H9 (cell line): ENCODE measurements at regions not wholly inside any gene's neighbourhood (a gene's known extent, or its start where the extent isn't known, plus 50 kb on each side); places are given as distances from the start of the nearest gene placed in this dataset.

Source experiments
- DNase-seq: peaks from one replicate; pipeline ENCODE4 v3.0.0-alpha.2; 2017
- H2AFZ ChIP-seq: one replicate; pipeline ENCODE4 v1.6.1; 2013; ENCODE audit warnings: mild to moderate bottlenecking, low read length, control low read depth, moderate library complexity
- H2AK5ac ChIP-seq: 2 replicates; pipeline ENCODE4 v1.6.1; 2013; ENCODE audit warnings: low read length, control low read depth, mixed read lengths; ENCODE audit not compliant: insufficient read length
- H2BK120ac ChIP-seq: one replicate; pipeline ENCODE4 v1.6.1; 2013; ENCODE audit warnings: low read depth, mild to moderate bottlenecking, low read length, control low read depth, inconsistent platforms; ENCODE audit not compliant: poor library complexity, severe bottlenecking
- H2BK12ac ChIP-seq: 2 replicates; pipeline ENCODE4 v1.6.1; 2013; ENCODE audit warnings: low read length, control low read depth, mixed read lengths, low read depth; ENCODE audit not compliant: insufficient read length
- H2BK15ac ChIP-seq: 2 replicates; pipeline ENCODE4 v1.6.1; 2013; ENCODE audit warnings: low read depth, low read length, control low read depth
- H2BK20ac ChIP-seq: one replicate; pipeline ENCODE4 v1.6.1; 2013; ENCODE audit warnings: low read depth, mild to moderate bottlenecking, low read length, control low read depth, inconsistent platforms; ENCODE audit not compliant: poor library complexity, severe bottlenecking
- H2BK5ac ChIP-seq: 2 replicates; pipeline ENCODE4 v1.6.1; 2013; ENCODE audit warnings: low read length, control low read depth, mixed read lengths; ENCODE audit not compliant: insufficient read length
- H3K14ac ChIP-seq: 2 replicates; pipeline ENCODE4 v1.6.1; 2013; ENCODE audit warnings: low read length, control low read depth; ENCODE audit not compliant: insufficient read depth
- H3K18ac ChIP-seq: 2 replicates; pipeline ENCODE4 v1.6.1; 2013; ENCODE audit warnings: low read depth, mild to moderate bottlenecking, mixed read lengths, low read length, control low read depth; ENCODE audit not compliant: insufficient read length
- H3K23ac ChIP-seq: 2 replicates; pipeline ENCODE4 v1.6.1; 2013; ENCODE audit warnings: low read length, control low read depth, mixed read lengths, low read depth; ENCODE audit not compliant: insufficient read length
- H3K23me2 ChIP-seq: 2 replicates; pipeline ENCODE4 v1.6.1; 2013; ENCODE audit warnings: low read depth, mild to moderate bottlenecking, mixed read lengths, low read length, control low read depth; ENCODE audit not compliant: insufficient read length, poor library complexity, severe bottlenecking
- H3K27ac ChIP-seq: 2 replicates; pipeline ENCODE4 v1.5.1; 2013; ENCODE audit warnings: low read length, control low read depth, mixed read lengths, low read depth; ENCODE audit not compliant: insufficient read length
- H3K27me3 ChIP-seq: 2 replicates; pipeline ENCODE4 v1.6.1; 2013; ENCODE audit warnings: low read length, control low read depth, inconsistent platforms; ENCODE audit not compliant: insufficient read depth
- H3K4ac ChIP-seq: 2 replicates; pipeline ENCODE4 v1.6.1; 2013; ENCODE audit warnings: low read depth, mild to moderate bottlenecking, control low read depth, inconsistent platforms, low read length, moderate library complexity
- H3K4me1 ChIP-seq: 2 replicates; pipeline ENCODE4 v1.6.1; 2013; ENCODE audit warnings: low read length, control low read depth, inconsistent platforms; ENCODE audit not compliant: insufficient read depth
- H3K4me2 ChIP-seq: 2 replicates; pipeline ENCODE4 v1.6.1; 2013; ENCODE audit warnings: low read length, control low read depth, mixed read lengths; ENCODE audit not compliant: insufficient read length, insufficient read depth
- H3K56ac ChIP-seq: 2 replicates; pipeline ENCODE4 v1.6.1; 2013; ENCODE audit warnings: low read depth, mild to moderate bottlenecking, mixed read lengths, low read length, control low read depth; ENCODE audit not compliant: insufficient read length
- H3K79me1 ChIP-seq: 2 replicates; pipeline ENCODE4 v1.6.1; 2013; ENCODE audit warnings: low read depth, mild to moderate bottlenecking, moderate library complexity, low read length, control low read depth, inconsistent platforms; ENCODE audit not compliant: insufficient read depth, poor library complexity, severe bottlenecking
- H3K79me2 ChIP-seq: 2 replicates; pipeline ENCODE4 v1.6.1; 2013; ENCODE audit warnings: low read length, control low read depth, inconsistent platforms; ENCODE audit not compliant: insufficient read depth
- H3K9ac ChIP-seq: 2 replicates; pipeline ENCODE4 v1.6.1; 2013; ENCODE audit warnings: low read length, control low read depth, mixed read lengths; ENCODE audit not compliant: insufficient read length; ENCODE audit errors: extremely low read depth
- H3K9me3 ChIP-seq: one replicate; pipeline ENCODE4 v1.6.1; 2013; ENCODE audit warnings: low read depth, low read length, inconsistent platforms; ENCODE audit not compliant: control insufficient read depth
- H3T11ph ChIP-seq: one replicate; pipeline ENCODE4 v1.6.1; 2013; ENCODE audit warnings: mild to moderate bottlenecking, low read length, control low read depth, inconsistent platforms
- H4K20me1 ChIP-seq: one replicate; pipeline ENCODE4 v1.6.1; 2013; ENCODE audit not compliant: control insufficient read depth, insufficient read length, insufficient read depth
- H4K5ac ChIP-seq: 2 replicates; pipeline ENCODE4 v1.6.1; 2013; ENCODE audit warnings: low read depth, mild to moderate bottlenecking, mixed read lengths, low read length, control low read depth; ENCODE audit not compliant: insufficient read length
- H4K8ac ChIP-seq: replicated peaks from 2 replicates; pipeline ENCODE4 v1.6.1; 2013; ENCODE audit warnings: low read length, control low read depth, mixed read lengths, low read depth; ENCODE audit not compliant: insufficient read length
- H4K91ac ChIP-seq: 2 replicates; pipeline ENCODE4 v1.6.1; 2013; ENCODE audit warnings: low read depth, mild to moderate bottlenecking, moderate library complexity, mixed read lengths, low read length, control low read depth; ENCODE audit not compliant: insufficient read length
- H3K27ac Mint-ChIP-seq, 3 experiments: 2 replicates in 2 of 3; 3 replicates in 1 of 3; pipeline ENCODE4 v1.8.0; 2020 to 2021; ENCODE audit warnings: mixed read lengths in 3 of 3, mild to moderate bottlenecking in 1 of 3, moderate library complexity in 1 of 3
- H3K27me3 Mint-ChIP-seq: 2 replicates; pipeline ENCODE4 v1.8.0; 2021; ENCODE audit warnings: low read depth, mild to moderate bottlenecking, moderate library complexity, mixed read lengths
- H3K36me3 Mint-ChIP-seq, 3 experiments: 2 replicates in 2 of 3; 3 replicates in 1 of 3; pipeline ENCODE4 v1.8.0; 2020 to 2021; ENCODE audit warnings: low read depth in 3 of 3, mixed read lengths in 3 of 3; ENCODE audit not compliant: insufficient read depth in 1 of 3
- H3K4me1 Mint-ChIP-seq, 2 experiments: 2 replicates each; pipeline ENCODE4 v1.8.0; 2020; ENCODE audit warnings: mixed read lengths in 2 of 2
- H3K4me3 Mint-ChIP-seq, 2 experiments: 2 replicates in 1 of 2; 3 replicates in 1 of 2; pipeline ENCODE4 v1.8.0; 2020 to 2021; ENCODE audit warnings: mild to moderate bottlenecking in 2 of 2, mixed read lengths in 2 of 2, moderate library complexity in 1 of 2
- H3K9me3 Mint-ChIP-seq, 2 experiments: 2 replicates in 1 of 2; 3 replicates in 1 of 2; pipeline ENCODE4 v1.8.0; 2020; ENCODE audit warnings: mild to moderate bottlenecking in 2 of 2, mixed read lengths in 2 of 2, moderate library complexity in 1 of 2
- CTCF ChIP-seq: fragments of 200-600 bp; sonication (generic); conservative IDR thresholded peaks from 3 replicates; pipeline ENCODE4 v1.8.0; 2021; ENCODE audit warnings: antibody characterized with exemption, mild to moderate bottlenecking
- WGBS: extraction: QIAGEN DNeasy Blood & Tissue Kit; methylation state at CpG from one replicate; pipeline ENCODE4 v1.1.7; 2013; ENCODE audit warnings: missing lambda C conversion rate, low lambda C conversion rate, mixed read lengths; ENCODE audit not compliant: insufficient read length; ENCODE audit errors: extremely low coverage; 5-methylcytosine and 5-hydroxymethylcytosine counted together

- Histone ChIP-seq H3K14ac (no peak overlapping the region), H3K9ac (no peak overlapping the region), H3K56ac (no peak overlapping the region), H3K23ac (no peak overlapping the region), H3K9me3 (no peaks in the 10 kb centered on the region), H2AK5ac (no peak overlapping the region), H4K20me1 (no peaks in the 10 kb centered on the region), H2BK5ac (no peak overlapping the region), H3K23me2 (no peaks in the 10 kb centered on the region), H3K4me1 (no peaks in the 10 kb centered on the region), H3K4ac (no peak overlapping the region), H3K18ac (no peak overlapping the region), H2BK20ac (no peak overlapping the region), H2AFZ (no peak overlapping the region), H3K79me1 (no peaks in the 10 kb centered on the region), H2BK12ac (no peak overlapping the region), H3K4me2 (no peak overlapping the region), H4K8ac (no peak overlapping the region), H3K27ac (no peak overlapping the region), H2BK15ac (no peak overlapping the region), H3K27me3 (no peaks in the 10 kb centered on the region), H4K91ac (no peak overlapping the region), H3T11ph (no peak overlapping the region), H2BK120ac (no peak overlapping the region), H4K5ac (no peak overlapping the region), H3K79me2 (no peaks in the 10 kb centered on the region)
- Mint-ChIP-seq H3K4me1 (no peaks in the 10 kb centered on the region), H3K4me3 (no peak overlapping the region), H3K36me3 (no peaks in the 10 kb centered on the region), H3K27ac (no peak overlapping the region), H3K9me3 (peaks cover 0 to 2% of the 10 kb centered on the region in 2 experiments; a peak in 2 of 5 replicates), H3K27me3 (no peaks in the 10 kb centered on the region)
- TF ChIP-seq CTCF, result no peak
- WGBS, result no CpG with 5 or more reads among the region's 4 CpGs
- no peak for DNase-seq
Observed at GRCh38 chr6:147750413-147750812, 241.9 kb downstream of the SAMD5 start.
